Adrenal gland (tissue), 9 donors: ENCODE measurements at regions not wholly inside any gene's neighbourhood (a gene's known extent, or its start where the extent isn't known, plus 50 kb on each side); places are given as distances from the start of the nearest gene placed in this dataset.

Experiments
- DNase-seq, 7 donors: peaks; one replicate each; pipeline ENCODE4 v3.0.0-alpha.2; 2019 to 2020
- H3K27ac ChIP-seq, 5 donors: fragments of 200-600 bp; sonication (generic) in 4 of 5; 1 replicate in 3 of 5; 2 replicates in 2 of 5; pipeline versions ENCODE4 v1.5.1 to v1.8.0; 2016 to 2020; ENCODE audit warnings: mild to moderate bottlenecking in 1 of 5
- H3K27me3 ChIP-seq: fragments of 200-600 bp; 2 replicates; pipeline ENCODE4 v1.8.0; 2021
- H3K36me3 ChIP-seq, 2 donors: fragments of 200-600 bp; replicated peaks in 1 of 2; 1 replicate in 1 of 2; 2 replicates in 1 of 2; pipeline versions ENCODE4 v1.5.1 to v1.8.0; 2018 to 2022
- H3K4me1 ChIP-seq, 2 donors: fragments of 200-600 bp; replicated peaks in 1 of 2; 1 replicate in 1 of 2; 2 replicates in 1 of 2; pipeline versions ENCODE4 v1.5.1 to v1.8.0; 2018 to 2021
- H3K4me3 ChIP-seq, 4 donors: fragments of 200-600 bp; sonication (generic) in 3 of 4; one replicate each; pipeline ENCODE4 v1.5.1; 2016 to 2018
- H3K9me3 ChIP-seq, 3 donors: fragments of 200-600 bp; sonication (generic) in 1 of 3; replicated peaks in 1 of 3; 1 replicate in 2 of 3; 2 replicates in 1 of 3; pipeline versions ENCODE4 v1.5.1 to v1.8.0; 2016 to 2021
- POLR2A ChIP-seq, 2 donors: fragments of 450-650 bp; IDR thresholded peaks; one replicate each; pipeline ENCODE4 v1.6.1; 2017; ENCODE audit warnings: antibody characterized with exemption in 2 of 2, mild to moderate bottlenecking in 2 of 2, moderate library complexity in 1 of 2
- WGBS, 4 donors: extraction: QIAGEN DNeasy Blood & Tissue Kit in 2 of 4; methylation state at CpG; one replicate each; pipeline versions ENCODE4 v1.1.5 to v1.1.7; 2013 to 2017; 5-methylcytosine and 5-hydroxymethylcytosine counted together
- intact Hi-C, 2 donors: fragments of 100-400 bp; cut with DNase I; formaldehyde crosslinking; loops; one replicate each; pipeline versions ENCODE4 v1.14.1 to v1.15.0; 2022 to 2023
- TF ChIP-seq, protein P1 (sequence below), 6 experiments: fragments of 450-650 bp in 4 of 6; fragments of 200-600 bp in 2 of 6; sonication (generic) in 1 of 6; IDR thresholded peaks; 1 replicate in 5 of 6; 2 replicates in 1 of 6; pipeline versions ENCODE4 v1.5.1 to v1.8.0; 2016 to 2021; ENCODE audit warnings: antibody characterized with exemption in 6 of 6, mild to moderate bottlenecking in 2 of 6, moderate library complexity in 1 of 6
- donor health status: healthy with polysubstance abuse.
- donor health status: Bipolar disorder and iron deficiency.
- donor health status: DM: yes; HTN: yes; CAD: no.
- donor health status: DM: no; HTN: no; CAD: no.
- donor health status: DM: no; HTN: no; CAD: no.

DNA sequence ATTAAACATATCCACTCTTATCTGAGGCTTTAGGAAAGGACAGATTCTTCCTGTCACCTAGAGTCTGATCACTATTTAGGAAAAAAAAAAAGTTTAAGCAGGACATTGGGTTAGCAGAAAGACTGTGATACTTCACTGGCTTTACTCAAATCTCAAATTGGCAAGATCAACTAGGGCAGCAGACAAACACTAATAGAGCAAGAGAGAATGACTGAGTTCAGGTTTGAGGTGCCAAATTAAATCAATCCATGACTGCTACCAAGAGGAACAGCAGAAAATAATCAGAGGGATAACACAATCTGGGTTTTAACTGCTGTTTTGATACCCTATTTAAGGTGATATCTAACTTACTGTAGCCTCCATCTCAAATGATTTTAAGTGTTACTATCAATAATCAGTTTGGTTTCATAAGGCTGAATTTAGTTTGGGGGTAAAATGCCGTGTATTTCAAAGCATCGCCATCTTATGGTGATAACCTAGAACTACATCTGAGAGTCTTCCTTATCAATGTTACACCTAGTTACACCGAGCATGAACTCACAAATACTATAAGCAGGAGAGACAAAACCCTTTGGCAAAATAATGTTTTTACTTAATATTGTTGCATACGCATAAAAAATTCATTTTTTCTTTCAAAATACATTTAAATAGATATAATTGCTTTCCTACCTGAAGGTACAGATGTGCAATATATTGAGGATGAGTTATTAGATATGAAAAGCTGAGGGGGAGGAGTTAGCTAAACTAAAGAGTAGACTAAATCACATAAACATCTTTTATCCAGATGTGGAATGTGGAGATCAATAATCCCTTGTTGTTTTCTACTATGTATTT is 286.4 kb upstream of the CDH12 start:
- 3 to 8% (median 5%) methylated on average over 4 of the region's 4 CpGs for WGBS, 4 donors
- intact Hi-C loops, result no loop called here

DNA sequence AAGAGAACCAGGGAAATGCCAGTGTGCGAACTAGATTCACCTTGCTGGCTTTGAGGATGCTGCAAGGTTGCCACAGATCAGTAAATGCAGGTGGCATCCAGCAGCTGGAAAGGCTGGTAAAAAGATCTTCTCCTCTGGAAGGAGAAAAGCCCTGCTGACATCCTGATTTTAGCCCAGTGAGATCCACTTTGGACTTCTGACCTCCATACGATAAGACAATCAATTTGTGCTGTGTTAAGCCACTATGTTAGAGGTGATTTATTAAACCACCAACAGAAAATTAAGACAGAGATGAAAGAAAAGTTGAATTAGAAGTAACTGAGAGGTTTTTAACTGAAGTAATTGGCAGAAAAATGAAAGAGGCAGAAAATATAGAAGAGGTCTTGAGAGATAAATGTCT is 283.8 kb upstream of the CDH12 start:
- DNase-seq, result no peak
- no peak overlapping the region for H3K4me3 ChIP-seq
- intact Hi-C loops, result no loop called here
- TF ChIP-seq, protein P1, sequence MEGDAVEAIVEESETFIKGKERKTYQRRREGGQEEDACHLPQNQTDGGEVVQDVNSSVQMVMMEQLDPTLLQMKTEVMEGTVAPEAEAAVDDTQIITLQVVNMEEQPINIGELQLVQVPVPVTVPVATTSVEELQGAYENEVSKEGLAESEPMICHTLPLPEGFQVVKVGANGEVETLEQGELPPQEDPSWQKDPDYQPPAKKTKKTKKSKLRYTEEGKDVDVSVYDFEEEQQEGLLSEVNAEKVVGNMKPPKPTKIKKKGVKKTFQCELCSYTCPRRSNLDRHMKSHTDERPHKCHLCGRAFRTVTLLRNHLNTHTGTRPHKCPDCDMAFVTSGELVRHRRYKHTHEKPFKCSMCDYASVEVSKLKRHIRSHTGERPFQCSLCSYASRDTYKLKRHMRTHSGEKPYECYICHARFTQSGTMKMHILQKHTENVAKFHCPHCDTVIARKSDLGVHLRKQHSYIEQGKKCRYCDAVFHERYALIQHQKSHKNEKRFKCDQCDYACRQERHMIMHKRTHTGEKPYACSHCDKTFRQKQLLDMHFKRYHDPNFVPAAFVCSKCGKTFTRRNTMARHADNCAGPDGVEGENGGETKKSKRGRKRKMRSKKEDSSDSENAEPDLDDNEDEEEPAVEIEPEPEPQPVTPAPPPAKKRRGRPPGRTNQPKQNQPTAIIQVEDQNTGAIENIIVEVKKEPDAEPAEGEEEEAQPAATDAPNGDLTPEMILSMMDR (IDR thresholded peaks at IDR 0.05), result no peak
- TF ChIP-seq POLR2A (IDR thresholded peaks at IDR 0.05), result no peak
- no peaks in the 10 kb centered on the region for H3K27me3 ChIP-seq
- WGBS, 4 donors, result 76 to 84% (median 80%) methylated on average over 2 of the region's 2 CpGs
- no peaks in the 10 kb centered on the region for H3K36me3 ChIP-seq
- no peaks in the 10 kb centered on the region for H3K4me1 ChIP-seq
- H3K27ac ChIP-seq, result no peak overlapping the region
- H3K9me3 ChIP-seq, result no peaks in the 10 kb centered on the region

More for the DNA sequence above, 286.4 kb upstream of the CDH12 start:
- H3K4me1 ChIP-seq, result no peaks in the 10 kb centered on the region
- no peak overlapping the region for H3K4me3 ChIP-seq
- no peaks in the 10 kb centered on the region for H3K27me3 ChIP-seq
- DNase-seq, result no peak
- no peaks in the 10 kb centered on the region for H3K36me3 ChIP-seq
- no peak overlapping the region for H3K27ac ChIP-seq
- no peaks in the 10 kb centered on the region for H3K9me3 ChIP-seq
- TF ChIP-seq, protein P1 (IDR thresholded peaks at IDR 0.05), result peak in 5 of 6 experiments; percentile 10 to 38 (median 26)
- no peak for TF ChIP-seq POLR2A (IDR thresholded peaks at IDR 0.05)

DNA sequence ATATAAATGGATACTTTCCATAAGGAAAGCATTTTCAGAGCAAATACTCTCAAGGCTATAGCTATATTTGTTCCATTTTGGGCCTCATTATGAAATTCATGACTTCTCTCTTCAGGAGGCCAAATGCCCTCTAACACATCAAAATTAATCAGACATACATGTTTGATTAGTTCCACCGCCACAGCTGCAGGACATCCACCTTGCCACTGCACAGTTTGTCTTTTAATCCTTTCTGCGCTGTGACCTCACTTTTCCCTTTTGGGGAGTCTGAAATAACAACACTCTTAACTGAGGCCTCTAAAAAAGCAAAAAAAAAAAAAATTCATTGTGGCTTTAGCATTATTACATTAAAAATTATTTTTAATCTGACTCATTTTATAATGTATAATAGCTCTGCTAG is 279.1 kb upstream of the CDH12 start:
- Histone ChIP-seq H3K4me3 (no peak overlapping the region), H3K27ac (no peak overlapping the region), H3K9me3 (peaks cover 0 to 4% (median 0%) of the 10 kb centered on the region in 3 donors), H3K36me3 (no peaks in the 10 kb centered on the region), H3K27me3 (no peaks in the 10 kb centered on the region), H3K4me1 (no peaks in the 10 kb centered on the region)
- 55 to 75% (median 67%) methylated on average over 2 of the region's 2 CpGs for WGBS, 4 donors
- DNase-seq, result no peak
- intact Hi-C loops, result no loop called here
- no peak for TF ChIP-seq POLR2A (IDR thresholded peaks at IDR 0.05)
- TF ChIP-seq, protein P1 (IDR thresholded peaks at IDR 0.05), result no peak

DNA sequence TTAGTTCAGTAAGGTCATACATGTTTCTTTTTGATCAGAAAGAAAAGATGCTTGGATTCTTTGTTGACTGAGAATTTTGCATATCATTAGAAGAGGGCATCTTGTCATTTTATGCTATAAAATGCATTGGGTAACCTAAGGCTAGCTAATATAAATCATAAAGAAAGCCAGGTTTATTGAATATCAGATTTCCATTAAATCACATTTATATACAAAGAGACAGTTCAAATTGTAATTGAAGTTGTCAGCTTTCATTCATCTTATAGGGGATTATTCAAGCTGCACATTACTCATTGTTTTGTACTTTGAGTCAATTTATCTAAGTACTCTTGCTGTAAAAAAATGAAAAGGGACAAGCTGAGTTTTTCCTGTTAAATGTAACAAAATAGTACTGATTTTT is 259.1 kb upstream of the CDH12 start:
- intact Hi-C loops, result no loop called here
- no peaks in the 10 kb centered on the region for H3K36me3 ChIP-seq
- H3K9me3 ChIP-seq, result no peaks in the 10 kb centered on the region
- TF ChIP-seq, protein P1 (IDR thresholded peaks at IDR 0.05), result no peak
- no peak for TF ChIP-seq POLR2A (IDR thresholded peaks at IDR 0.05)
- no peaks in the 10 kb centered on the region for H3K4me1 ChIP-seq
- H3K27me3 ChIP-seq, result no peaks in the 10 kb centered on the region
- no peak overlapping the region for H3K27ac ChIP-seq
- DNase-seq, result no peak
- H3K4me3 ChIP-seq, result no peak overlapping the region
